OCI-LY7 (cell line): ENCODE measurements at regions not wholly inside any gene's neighbourhood (a gene's known extent, or its start where the extent isn't known, plus 50 kb on each side); places are given as distances from the start of the nearest gene placed in this dataset.

ENCODE experiments used
- BruUV-seq: library from RNA; stranded (reverse); fragments of 400-500 nt; replicated peaks from 2 replicates; lab custom pipeline; 2021; lab: Mats Ljungman, UMichigan
- CTCF ChIA-PET: fragments of 300-600 bp; sonication (Branson Sonifier 250); formaldehyde crosslinking; loops from one replicate; lab custom pipeline; 2022; ENCODE audit warnings: antibody characterized with exemption; ENCODE audit not compliant: unreplicated experiment; lab: Charles Lee
- POLR2A ChIA-PET: fragments of 300-600 bp; sonication (Branson Sonifier 250); formaldehyde crosslinking; loops from one replicate; lab custom pipeline; 2022; ENCODE audit warnings: antibody characterized with exemption; lab: Charles Lee
- DNase-seq: peaks from one replicate; pipeline ENCODE4 v3.0.0-alpha.2; 2015; ENCODE audit warnings: low spot score
- H2AFZ ChIP-seq: fragments of 200-600 bp; sonication (generic), shearing (Covaris generic); 2 replicates; pipeline ENCODE4 v1.6.1; 2014; ENCODE audit warnings: mild to moderate bottlenecking, antibody characterized with exemption, low read length, moderate library complexity
- H3K27ac ChIP-seq: fragments of 200-600 bp; sonication (generic); 2 replicates; pipeline ENCODE4 v1.5.1; 2014; ENCODE audit warnings: mixed run types, low read depth, mild to moderate bottlenecking, moderate library complexity, low read length, inconsistent platforms; ENCODE audit not compliant: poor library complexity, severe bottlenecking
- H3K36me3 ChIP-seq: fragments of 200-600 bp; sonication (generic); 2 replicates; pipeline ENCODE4 v1.6.1; 2014; ENCODE audit warnings: mild to moderate bottlenecking, antibody characterized with exemption, low read length, moderate library complexity, mixed read lengths; ENCODE audit not compliant: insufficient read depth
- H3K4me1 ChIP-seq: fragments of 200-600 bp; sonication (generic); 2 replicates; pipeline ENCODE4 v1.5.1; 2014; ENCODE audit warnings: mild to moderate bottlenecking, low read length; ENCODE audit not compliant: insufficient read depth, poor library complexity, severe bottlenecking
- H3K4me2 ChIP-seq: fragments of 200-600 bp; sonication (generic); 2 replicates; pipeline ENCODE4 v1.6.1; 2014; ENCODE audit warnings: mild to moderate bottlenecking, low read length
- H3K4me3 ChIP-seq: fragments of 200-600 bp; sonication (generic); 2 replicates; pipeline ENCODE4 v1.5.1; 2014; ENCODE audit warnings: mild to moderate bottlenecking, low read depth, low read length; ENCODE audit not compliant: poor library complexity, severe bottlenecking
- H3K79me2 ChIP-seq: fragments of 200-600 bp; sonication (generic); 2 replicates; pipeline ENCODE4 v1.6.1; 2016; ENCODE audit warnings: low read depth, mild to moderate bottlenecking, low read length, moderate library complexity, mixed read lengths; ENCODE audit not compliant: insufficient read depth
- H3K9me2 ChIP-seq: fragments of 200-600 bp; sonication (generic); 2 replicates; pipeline ENCODE4 v1.6.1; 2016; ENCODE audit warnings: mild to moderate bottlenecking, low read length, mixed read lengths; ENCODE audit not compliant: insufficient read depth
- H3K9me3 ChIP-seq: fragments of 200-600 bp; sonication (generic); 2 replicates; pipeline ENCODE4 v1.6.1; 2014; ENCODE audit warnings: mild to moderate bottlenecking, mixed run types, low read length, mixed read lengths
- H4K20me1 ChIP-seq: fragments of 200-600 bp; sonication (generic); 2 replicates; pipeline ENCODE4 v1.6.1; 2014; ENCODE audit warnings: mild to moderate bottlenecking, antibody characterized with exemption, low read length, moderate library complexity, mixed read lengths; ENCODE audit not compliant: insufficient read depth
- CTCF ChIP-seq: fragments of 200-600 bp; sonication (generic); conservative IDR thresholded peaks from 2 replicates; pipeline ENCODE4 v1.5.1; 2014; ENCODE audit warnings: mild to moderate bottlenecking, antibody characterized with exemption, low read length, moderate library complexity, mixed read lengths
- EZH2phosphoT487 ChIP-seq: fragments of 200-600 bp; sonication (generic); IDR thresholded peaks from 2 replicates; pipeline ENCODE4 v1.6.1; 2018; ENCODE audit warnings: low read depth, borderline replicate concordance, mild to moderate bottlenecking, mixed run types, antibody characterized with exemption, low read length, moderate library complexity, mixed read lengths
- intact Hi-C: fragments of 100-400 bp; cut with micrococcal nuclease; formaldehyde crosslinking; loops from one replicate; pipeline ENCODE4 v1.10.0; 2022; ENCODE audit not compliant: unreplicated experiment

GRCh38 chr12:46493834-46494181 lies 121.2 kb upstream of the SLC38A2 start:
- Histone ChIP-seq H3K27ac (no peak overlapping the region), H3K4me1 (no peaks in the 10 kb centered on the region), H3K9me2 (no peaks in the 10 kb centered on the region), H3K79me2 (no peaks in the 10 kb centered on the region), H3K36me3 (no peaks in the 10 kb centered on the region), H3K4me2 (no peak overlapping the region), H3K4me3 (no peak overlapping the region), H2AFZ (no peak overlapping the region), H4K20me1 (no peaks in the 10 kb centered on the region), H3K9me3 (no peaks in the 10 kb centered on the region)
- BruUV-seq: no TSS peak
- DNase-seq: no peak
- intact Hi-C loops: no loop called here
- POLR2A ChIA-PET: no interaction called here
- TF ChIP-seq CTCF (no peak), EZH2phosphoT487 (no peak)
- CTCF ChIA-PET: no interaction called here

GRCh38 chr12:46493150-46493833 lies 120.7 kb upstream of the SLC38A2 start:
- ChIA-PET POLR2A (no interaction called here), CTCF (no interaction called here)
- Histone ChIP-seq H3K9me2 (no peaks in the 10 kb centered on the region), H2AFZ (no peak overlapping the region), H3K36me3 (no peaks in the 10 kb centered on the region), H3K9me3 (no peaks in the 10 kb centered on the region), H3K4me2 (no peak overlapping the region), H3K4me1 (no peaks in the 10 kb centered on the region), H3K27ac (no peak overlapping the region), H3K79me2 (no peaks in the 10 kb centered on the region), H4K20me1 (no peaks in the 10 kb centered on the region), H3K4me3 (no peak overlapping the region)
- intact Hi-C loops: no loop called here
- no peak for DNase-seq
- TF ChIP-seq CTCF (no peak), EZH2phosphoT487 (no peak)
- BruUV-seq: no TSS peak

- Histone ChIP-seq H3K4me2 (no peak overlapping the region), H4K20me1 (no peaks in the 10 kb centered on the region)
- BruUV-seq: no TSS peak
Observed at GRCh38 chr12:46492471-46493085, 120.0 kb upstream of the SLC38A2 start.

More at GRCh38 chr12:46492471-46493085, 120.0 kb upstream of the SLC38A2 start:
- H3K27ac ChIP-seq: no peak overlapping the region
- H2AFZ ChIP-seq: no peak overlapping the region
- CTCF ChIA-PET: no interaction called here
- POLR2A ChIA-PET: interaction anchor here (1.3 kb wide), 1 partner anchor 13 kb away, joined by 3 read pairs; no protein-coding TSS in a partner anchor
- H3K4me3 ChIP-seq: no peak overlapping the region
- TF ChIP-seq EZH2phosphoT487 (no peak), CTCF (no peak)
- intact Hi-C loops: no loop called here
- no peaks in the 10 kb centered on the region for H3K9me3 ChIP-seq
- DNase-seq: no peak
- no peaks in the 10 kb centered on the region for H3K9me2 ChIP-seq
- H3K4me1 ChIP-seq: no peaks in the 10 kb centered on the region
- H3K36me3 ChIP-seq: no peaks in the 10 kb centered on the region
- no peaks in the 10 kb centered on the region for H3K79me2 ChIP-seq
